Endothelial cell of umbilical vein (primary cell): ENCODE measurements at regions not wholly inside any gene's neighbourhood (a gene's known extent, or its start where the extent isn't known, plus 50 kb on each side); places are given as distances from the start of the nearest gene placed in this dataset.
"Not testable (repeated sequence)": the region's sequence is repeated elsewhere in the genome, so short reads cannot be mapped to it uniquely, and the experiment has no call there.

Experiments used
- BruUV-seq: library from RNA; stranded (reverse); fragments of 400-500 nt; replicated peaks from 2 replicates; lab custom pipeline; 2021; lab: Mats Ljungman, UMichigan
- CTCF ChIA-PET: fragments of 300-600, 350-600 bp; sonication (Branson Sonifier 250); formaldehyde crosslinking; loops from one replicate; lab custom pipeline; 2021; ENCODE audit warnings: antibody characterized with exemption, inconsistent platforms; lab: Charles Lee
- POLR2A ChIA-PET: fragments of 300-600, 350-600 bp; sonication (Branson Sonifier 250); formaldehyde crosslinking; loops from one replicate; lab custom pipeline; 2021; ENCODE audit warnings: antibody characterized with exemption, inconsistent platforms; lab: Charles Lee
- DNase-seq: peaks from one replicate; pipeline ENCODE4 v3.0.0-alpha.2; 2011; ENCODE audit warnings: low read depth, low spot score
- FAIRE-seq: peaks from 2 replicates; lab custom pipeline; 2011; peaks lifted over from hg19 to GRCh38; lab: Jason Lieb, UNC
- H2AFZ ChIP-seq: 2 replicates; pipeline ENCODE4 v1.6.0; 2012; ENCODE audit warnings: low read depth, low read length, control low read depth, inconsistent platforms
- H3K27ac ChIP-seq: 2 replicates; pipeline ENCODE4 v1.5.1; 2011; ENCODE audit warnings: low read depth, mild to moderate bottlenecking, control low read depth, low read length, moderate library complexity; ENCODE audit not compliant: insufficient read depth
- H3K27me3 ChIP-seq, 2 experiments: 2 replicates each; pipeline versions ENCODE4 v1.6.0 to v1.6.1; 2011; ENCODE audit warnings: low read length in 2 of 2, mixed read lengths in 1 of 2; ENCODE audit not compliant: control insufficient read depth in 2 of 2, insufficient read depth in 2 of 2
- H3K36me3 ChIP-seq, 2 experiments: 2 replicates in 1 of 2; 3 replicates in 1 of 2; pipeline ENCODE4 v1.5.1; 2011; ENCODE audit warnings: low read length in 2 of 2, mild to moderate bottlenecking in 1 of 2, moderate library complexity in 1 of 2; ENCODE audit not compliant: control insufficient read depth in 2 of 2, insufficient read depth in 2 of 2; ENCODE audit errors: extremely low read depth in 1 of 2
- H3K4me1 ChIP-seq: 3 replicates; pipeline ENCODE4 v1.5.1; 2011; ENCODE audit warnings: mild to moderate bottlenecking, low read length; ENCODE audit not compliant: control insufficient read depth, insufficient read depth; ENCODE audit errors: extremely low read depth
- H3K4me2 ChIP-seq: 2 replicates; pipeline ENCODE4 v1.6.1; 2011; ENCODE audit warnings: low read length, control low read depth, mixed read lengths; ENCODE audit not compliant: insufficient read depth
- H3K4me3 ChIP-seq, 3 experiments: fragments of 200-600 bp in 1 of 3; sonication (generic), shearing (Covaris generic) in 1 of 3; replicated peaks in 1 of 3; 2 replicates each; pipeline ENCODE4 v1.5.1; 2011 to 2016; ENCODE audit warnings: control low read depth in 3 of 3, low read length in 3 of 3, mild to moderate bottlenecking in 2 of 3, inconsistent platforms in 1 of 3, low read depth in 1 of 3, moderate library complexity in 1 of 3; ENCODE audit not compliant: insufficient read depth in 1 of 3
- H3K79me2 ChIP-seq: 2 replicates; pipeline ENCODE4 v1.6.0; 2012; ENCODE audit warnings: low read length, inconsistent platforms; ENCODE audit not compliant: control insufficient read depth, insufficient read depth
- H3K9ac ChIP-seq: replicated peaks from 2 replicates; pipeline ENCODE3; 2011; ENCODE audit warnings: low read length, control low read depth; ENCODE audit not compliant: insufficient read depth; ENCODE audit errors: extremely low read depth
- H3K9me1 ChIP-seq: replicated peaks from 3 replicates; pipeline ENCODE4 v1.6.0; 2011; ENCODE audit warnings: mild to moderate bottlenecking, low read length; ENCODE audit not compliant: control insufficient read depth, insufficient read depth; ENCODE audit errors: extremely low read depth
- H3K9me3 ChIP-seq: replicated peaks from 2 replicates; pipeline ENCODE4 v1.5.1; 2012; ENCODE audit warnings: low read length, inconsistent platforms; ENCODE audit not compliant: control insufficient read depth, insufficient read depth
- H4K20me1 ChIP-seq: replicated peaks from 2 replicates; pipeline ENCODE3; 2011; ENCODE audit warnings: mild to moderate bottlenecking, low read length; ENCODE audit not compliant: control insufficient read depth, insufficient read depth; ENCODE audit errors: extremely low read depth
- POLR2A ChIP-seq: IDR thresholded peaks from 2 replicates; pipeline ENCODE4 v1.6.1; 2012; ENCODE audit warnings: low read depth, mild to moderate bottlenecking, control low read depth, low read length
- dilution Hi-C: fragments of 300-500 bp; cut with MboI; formaldehyde crosslinking; loops from one replicate; pipeline ENCODE4 v1.15.0; 2019; ENCODE audit warnings: low sequenced_read_pairs; ENCODE audit not compliant: extremely low pct_ligation_motif_present
- intact Hi-C: fragments of 100-400 bp; cut with micrococcal nuclease; formaldehyde crosslinking; loops from one replicate; pipeline ENCODE4 v1.10.0; 2022

GRCh38 chr7:152516216-152516615 is 80.4 kb upstream of the KMT2C start:
- no peaks in the 10 kb centered on the region for H3K27me3 ChIP-seq
- FAIRE-seq (no peak), DNase-seq (no peak)
- ChIA-PET CTCF (interaction anchor here (0.9 to 1.2 kb wide), 2 partner anchors 10 to 15 kb away, joined by 3 read pairs; no protein-coding TSS in a partner anchor), POLR2A (no interaction called here)
- no peak overlapping the region for H3K4me2 ChIP-seq
- no peak for TF ChIP-seq POLR2A
- H3K79me2 ChIP-seq = no peaks in the 10 kb centered on the region
- no peaks in the 10 kb centered on the region for H3K36me3 ChIP-seq
- BruUV-seq = no TSS peak
- no peak overlapping the region for H2AFZ ChIP-seq
- no peaks in the 10 kb centered on the region for H4K20me1 ChIP-seq
- H3K4me3 ChIP-seq = no peak overlapping the region
- H3K9me1 ChIP-seq = no peaks in the 10 kb centered on the region
- no peak overlapping the region for H3K9ac ChIP-seq
- dilution Hi-C loops = no loop called here
- H3K27ac ChIP-seq = no peak overlapping the region
- H3K4me1 ChIP-seq = no peaks in the 10 kb centered on the region
- intact Hi-C loops = no loop called here
- H3K9me3 ChIP-seq = no peaks in the 10 kb centered on the region

GRCh38 chr7:152515266-152515950 is 79.6 kb upstream of the KMT2C start:
- POLR2A ChIA-PET, BruUV-seq: not testable (repeated sequence)

More at GRCh38 chr7:152515266-152515950, 79.6 kb upstream of the KMT2C start:
- intact Hi-C loops, dilution Hi-C loops, H3K9me3 ChIP-seq, H3K4me3 ChIP-seq, DNase-seq, H3K9ac ChIP-seq, H3K27me3 ChIP-seq, H3K79me2 ChIP-seq, H4K20me1 ChIP-seq, H3K9me1 ChIP-seq, H2AFZ ChIP-seq, H3K27ac ChIP-seq, H3K4me2 ChIP-seq, H3K4me1 ChIP-seq, FAIRE-seq, H3K36me3 ChIP-seq: not testable (repeated sequence)
- CTCF ChIA-PET = interaction anchor here (1.2 kb wide), 1 partner anchor 11 kb away, joined by 3 read pairs; no protein-coding TSS in a partner anchor
